ENCODE measurements at regions not wholly inside any gene's neighbourhood (a gene's known extent, or its start where the extent isn't known, plus 50 kb on each side); places are given as distances from the start of the nearest gene placed in this dataset.

DNA sequence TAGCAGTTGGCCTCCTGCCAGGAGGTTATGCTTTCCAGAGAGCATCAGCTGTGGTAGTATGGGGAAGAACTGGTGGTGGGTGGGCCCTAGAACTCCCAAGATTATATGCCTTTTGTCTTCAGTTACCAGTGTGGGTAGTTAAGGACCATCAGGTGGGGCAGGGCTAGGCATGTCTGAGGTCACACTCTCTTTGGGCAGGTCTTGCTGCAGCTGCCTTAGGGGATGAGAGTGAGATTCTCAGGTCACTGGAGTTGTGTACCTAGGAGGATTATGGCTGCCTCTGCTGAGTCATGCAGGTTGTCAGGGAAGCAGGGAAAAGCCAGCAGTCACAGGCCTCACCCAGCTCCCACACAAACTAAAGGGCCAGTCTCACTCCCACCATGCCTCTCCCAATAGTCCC, 172.9 kb upstream of the GYPA start:
- TF ChIP-seq CTCF (IDR thresholded peaks at IDR 0.05) (no peak), POLR2A (IDR thresholded peaks at IDR 0.05) (no peak)
